OCI-LY1 (cell line): ENCODE measurements at regions not wholly inside any gene's neighbourhood (a gene's known extent, or its start where the extent isn't known, plus 50 kb on each side); places are given as distances from the start of the nearest gene placed in this dataset.

Source experiments
- CTCF ChIP-seq: fragments of 200-600 bp; sonication (generic), shearing (Covaris generic); IDR thresholded peaks from 2 replicates; pipeline ENCODE4 v1.5.1; 2017; ENCODE audit warnings: mild to moderate bottlenecking, antibody characterized with exemption, low read length, moderate library complexity, mixed read lengths
- EZH2 ChIP-seq: fragments of 200-600 bp; sonication (generic), shearing (Covaris generic); IDR thresholded peaks from 2 replicates; pipeline ENCODE4 v1.8.0; 2017; ENCODE audit warnings: borderline replicate concordance, mixed run types, mild to moderate bottlenecking, antibody characterized with exemption, low read length, moderate library complexity, mixed read lengths

- TF ChIP-seq CTCF (no peak), EZH2 (no peak)
Measured at GRCh38 chrX:81890521-81890920, 688.6 kb downstream of the SH3BGRL start.
